PC-9 (cell line): ENCODE measurements at regions not wholly inside any gene's neighbourhood (a gene's known extent, or its start where the extent isn't known, plus 50 kb on each side); places are given as distances from the start of the nearest gene placed in this dataset.

Experiments used
- CTCF ChIP-seq: fragments of 200-600 bp; sonication (generic); conservative IDR thresholded peaks from 2 replicates; pipeline ENCODE4 v1.6.1; 2017; ENCODE audit warnings: mixed run types, antibody characterized with exemption, mild to moderate bottlenecking, moderate library complexity
- EZH2 ChIP-seq: fragments of 200-600 bp; sonication (generic); IDR thresholded peaks from 2 replicates; pipeline ENCODE4 v1.8.0; 2017; ENCODE audit warnings: antibody characterized with exemption, low read depth

- TF ChIP-seq CTCF (no peak), EZH2 (no peak)
Observed at GRCh38 chr3:65277798-65278197, 590.0 kb upstream of the ADAMTS9 start.
